ENCODE measurements at regions not wholly inside any gene's neighbourhood (a gene's known extent, or its start where the extent isn't known, plus 50 kb on each side); places are given as distances from the start of the nearest gene placed in this dataset.
A peak's percentile ranks its signal among the peaks of the same experiment; 100 is the strongest.

DNA sequence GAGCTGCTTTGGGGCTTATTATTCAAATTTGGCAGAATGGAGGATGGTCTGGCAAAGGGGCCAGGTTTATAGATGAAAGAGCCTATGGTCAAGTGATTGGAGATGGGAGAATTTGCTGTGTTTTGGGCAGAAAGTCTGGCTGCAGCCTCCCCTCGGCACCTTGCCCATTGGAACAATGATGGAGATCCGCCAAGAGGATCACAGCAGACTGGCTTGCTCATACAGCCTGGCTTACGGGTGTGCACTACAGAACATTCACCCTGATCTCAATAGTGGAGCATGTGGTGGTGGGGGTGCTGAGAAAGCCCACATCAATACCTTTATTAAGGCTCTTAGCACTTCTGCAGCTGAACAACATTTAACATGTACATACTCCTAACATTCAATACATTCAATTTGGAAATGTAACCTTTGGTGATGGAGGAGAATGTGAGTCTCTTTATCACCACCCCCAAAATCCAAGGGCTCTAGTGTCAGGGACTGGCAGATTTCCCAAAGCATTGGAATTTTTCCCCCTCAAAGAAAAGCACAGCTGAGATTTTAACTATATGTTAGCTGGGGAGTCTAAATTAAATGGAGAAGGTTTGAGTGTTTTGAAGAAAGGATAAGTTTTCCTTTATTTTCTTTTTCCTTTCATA lies 118.4 kb upstream of the TMC3 start:
- peak; percentile 57 for DNase-seq (ENCODE audit: low spot score)
- FAIRE-seq: peak; percentile 82

DNA sequence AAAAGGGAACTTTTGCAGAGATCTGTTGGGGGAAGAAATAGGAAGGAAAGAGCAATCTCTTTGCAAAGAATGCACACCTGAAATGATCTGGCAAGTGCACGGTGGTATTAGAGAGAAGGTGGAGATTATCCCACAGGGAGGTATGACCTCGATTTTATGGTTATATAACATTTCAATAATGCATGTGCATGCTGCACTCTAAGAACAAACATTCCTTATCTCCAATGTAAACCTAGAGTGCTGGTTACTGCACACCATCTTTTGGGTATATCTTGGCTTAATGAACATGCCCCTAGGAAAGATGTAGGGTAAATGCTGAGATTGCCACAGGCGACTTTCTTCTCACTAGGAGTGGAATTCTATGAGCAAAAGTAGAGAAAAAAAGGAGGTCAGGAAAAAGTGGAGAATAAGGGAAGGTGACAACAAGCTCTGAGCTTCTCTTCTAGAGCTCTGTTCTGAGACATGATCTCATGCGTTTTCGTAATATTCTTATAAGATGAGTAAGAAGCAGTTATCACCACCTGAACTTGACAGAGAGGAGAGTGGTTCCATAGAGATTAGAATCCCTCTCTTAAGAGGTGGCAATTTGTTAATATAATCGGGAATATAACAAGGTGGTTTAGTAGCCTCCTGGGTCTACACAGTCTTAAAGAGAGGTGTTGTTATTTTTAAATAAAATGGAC lies 117.5 kb upstream of the TMC3 start:
- FAIRE-seq (no peak), DNase-seq (ENCODE audit: low spot score) (no peak)

DNA sequence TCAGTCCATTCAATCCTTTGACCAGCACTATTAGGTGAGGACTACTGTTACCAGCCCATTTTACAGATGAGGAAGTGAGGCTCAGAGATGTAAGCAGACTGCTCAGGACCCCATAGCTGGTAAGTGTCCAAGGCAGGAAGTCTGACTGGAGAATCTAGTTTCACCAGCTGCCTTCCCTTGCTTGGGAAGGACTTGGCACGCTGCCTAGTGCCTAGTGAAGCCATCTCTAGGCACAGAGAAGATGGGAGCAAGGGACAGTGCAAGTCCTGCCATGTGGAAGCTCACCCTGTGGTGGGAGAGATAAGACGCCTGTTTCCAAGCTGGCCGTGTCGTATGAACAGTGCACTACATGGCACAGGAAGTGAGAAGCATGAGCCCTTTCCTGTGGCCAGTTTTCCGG lies 111.8 kb upstream of the TMC3 start:
- DNase-seq (ENCODE audit: low spot score): no peak
- no peak for FAIRE-seq

DNA sequence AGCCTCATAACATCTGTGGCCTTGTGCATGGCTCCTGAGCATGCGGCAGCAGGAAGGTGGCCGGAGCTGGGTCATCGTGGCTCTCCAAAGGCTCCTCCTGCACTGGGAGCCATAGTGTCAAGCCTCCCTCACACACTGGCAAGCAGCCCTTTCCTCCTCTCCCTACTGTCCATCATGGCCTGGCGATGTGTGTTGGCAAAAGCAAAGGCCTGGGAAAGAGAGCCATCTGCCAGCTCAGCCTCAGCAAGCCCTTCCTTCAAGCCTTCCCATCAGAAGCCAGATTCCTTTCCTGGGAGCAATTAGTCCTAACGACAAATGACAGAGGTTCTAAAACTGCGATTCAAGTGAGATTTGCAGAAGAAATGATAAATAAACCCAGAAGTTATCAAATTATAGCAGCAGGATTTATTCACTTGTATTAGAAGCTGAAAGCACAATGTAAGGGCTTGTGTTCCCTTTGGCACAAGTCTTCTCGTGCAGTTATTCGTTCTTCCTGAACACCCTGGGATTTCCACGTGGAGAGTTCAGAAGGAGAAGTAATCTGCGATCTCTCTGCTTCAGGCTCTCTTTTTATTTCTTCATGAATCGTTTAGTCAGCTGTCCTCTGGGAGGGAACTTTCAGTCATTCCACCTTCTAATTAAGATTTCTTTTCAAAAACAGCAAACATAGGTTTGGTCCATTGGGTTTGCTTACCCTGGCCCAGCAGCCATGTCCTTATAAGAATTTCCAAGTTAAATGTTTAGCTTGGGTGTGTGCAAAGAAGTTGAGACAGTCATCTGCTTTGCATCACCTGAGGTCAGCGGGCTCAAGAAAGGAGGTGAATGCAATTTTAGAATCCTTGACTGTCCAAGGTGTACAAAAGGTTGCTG lies 110.3 kb upstream of the TMC3 start:
- FAIRE-seq (no peak), DNase-seq (ENCODE audit: low spot score) (no peak)

DNA sequence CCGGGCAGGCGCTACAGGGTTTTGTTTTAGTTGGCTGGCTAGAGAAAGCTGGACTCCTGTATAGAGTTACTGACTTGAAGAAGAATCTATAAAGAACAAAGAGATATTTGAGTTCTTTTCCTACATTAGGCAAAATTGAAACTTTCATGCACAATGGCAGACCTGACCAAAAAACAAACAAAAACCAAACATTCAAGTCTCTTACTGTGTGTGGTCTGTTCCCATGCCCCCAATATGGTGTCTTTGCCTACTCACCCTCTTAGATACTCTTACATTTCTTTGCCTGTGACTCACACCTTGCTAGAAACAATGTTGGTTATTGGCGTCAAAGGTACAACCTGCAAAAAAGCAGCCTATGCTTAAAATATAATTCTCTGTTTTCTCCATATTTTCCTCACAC lies 109.5 kb upstream of the TMC3 start:
- FAIRE-seq: no peak

DNA sequence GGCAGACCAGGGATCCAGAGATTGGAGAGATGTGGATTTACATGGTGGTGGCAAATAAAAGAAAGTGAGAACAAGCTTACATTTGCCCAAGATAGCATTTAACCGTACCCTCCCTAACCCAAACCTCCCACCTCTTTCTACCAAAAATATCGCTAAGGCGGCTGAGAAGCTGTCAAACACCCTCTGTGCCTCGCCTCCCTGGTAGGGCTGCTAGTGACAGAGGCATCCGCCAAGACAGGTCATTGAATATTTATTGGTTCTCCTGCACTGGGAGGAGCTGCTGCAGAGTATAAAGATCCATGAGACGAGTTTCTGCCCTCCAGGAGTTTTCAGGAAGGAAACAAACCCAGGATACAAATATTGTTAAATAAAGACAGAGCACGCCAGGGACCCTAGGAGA lies 107.3 kb upstream of the TMC3 start:
- FAIRE-seq: no peak
- DNase-seq (ENCODE audit: low spot score): no peak

More for the DNA sequence above, 109.5 kb upstream of the TMC3 start:
- no peak for DNase-seq (ENCODE audit: low spot score)

DNA sequence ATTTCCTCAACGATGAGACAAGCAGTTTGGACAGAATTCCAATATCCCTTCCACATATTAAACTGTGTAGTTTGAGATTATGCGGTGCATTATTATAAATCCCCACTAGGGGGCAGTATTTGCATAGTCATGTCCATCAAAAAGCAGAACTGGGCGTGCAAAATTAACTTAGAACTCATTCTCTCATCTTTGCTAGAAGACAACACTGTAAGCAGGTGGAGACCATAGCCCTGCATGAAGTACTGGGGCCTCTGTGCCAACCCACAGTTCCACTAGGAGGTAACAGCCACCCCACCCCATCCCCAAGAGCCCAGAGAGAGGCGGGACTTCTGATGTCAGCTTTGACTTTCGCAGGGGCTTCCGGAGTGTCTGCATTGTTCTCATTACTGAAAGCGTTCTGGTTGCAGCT lies 106.6 kb upstream of the TMC3 start:
- DNase-seq (ENCODE audit: low spot score) (peak; percentile 43), FAIRE-seq (no peak)

DNA sequence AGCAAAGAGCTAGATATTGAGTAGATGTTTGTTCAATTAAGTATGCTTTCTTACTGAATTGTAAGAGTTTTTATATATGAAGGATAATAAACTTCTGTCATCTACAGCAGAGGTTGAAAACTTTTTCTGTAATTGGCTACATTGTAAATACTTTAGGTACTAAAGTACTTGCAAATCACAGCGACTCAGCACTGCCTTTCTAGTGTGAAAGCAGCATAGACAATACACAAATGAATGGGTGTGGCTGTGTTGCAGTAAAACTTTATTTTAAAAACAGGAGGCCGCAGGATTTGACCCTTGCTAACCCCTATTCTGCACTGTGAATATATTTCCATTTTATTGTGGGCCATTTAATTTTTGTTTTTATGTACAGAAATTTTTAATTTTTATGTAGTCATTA lies 104.3 kb upstream of the TMC3 start:
- no peak for FAIRE-seq
- no peak for DNase-seq (ENCODE audit: low spot score)

DNA sequence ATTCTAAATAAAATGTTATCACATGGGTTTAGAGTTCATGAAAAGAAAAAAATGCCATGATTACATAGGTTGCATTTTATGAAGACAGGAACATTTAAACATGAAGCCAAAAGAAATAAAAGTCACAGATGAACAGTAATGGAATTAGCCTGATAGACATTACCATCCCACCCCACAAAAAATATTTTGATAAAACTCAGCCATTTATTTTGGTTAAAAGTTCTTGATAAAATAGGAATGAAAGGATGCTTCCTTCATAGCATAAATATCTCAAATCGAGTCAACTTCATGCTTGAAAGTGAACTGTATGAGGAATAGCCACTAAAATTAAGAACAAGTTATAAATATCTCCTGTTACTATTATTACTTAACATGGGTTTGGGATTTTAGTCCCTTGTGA lies 101.9 kb upstream of the TMC3 start:
- no peak for FAIRE-seq

DNA sequence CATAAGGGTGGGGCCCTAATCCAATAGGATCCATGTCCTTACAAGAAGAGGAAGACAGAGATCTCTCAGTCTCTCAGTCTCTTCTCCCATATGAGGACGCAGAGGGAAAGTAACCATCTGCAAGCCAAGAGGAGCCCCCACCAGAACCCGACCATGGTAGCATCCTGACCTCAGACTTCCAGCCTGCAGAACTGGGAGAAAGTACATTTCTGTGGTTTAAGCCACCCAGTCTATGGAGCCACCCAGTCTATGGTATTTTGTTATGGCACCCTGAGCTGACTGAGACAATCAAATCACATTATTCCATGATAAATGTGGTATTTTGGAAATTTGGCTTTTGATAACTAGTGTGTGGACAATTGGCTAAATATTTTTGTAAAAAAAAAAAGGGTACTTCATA lies 101.5 kb upstream of the TMC3 start:
- FAIRE-seq (no peak), DNase-seq (ENCODE audit: low spot score) (no peak)

More for the DNA sequence above, 101.9 kb upstream of the TMC3 start:
- no peak for DNase-seq (ENCODE audit: low spot score)

DNA sequence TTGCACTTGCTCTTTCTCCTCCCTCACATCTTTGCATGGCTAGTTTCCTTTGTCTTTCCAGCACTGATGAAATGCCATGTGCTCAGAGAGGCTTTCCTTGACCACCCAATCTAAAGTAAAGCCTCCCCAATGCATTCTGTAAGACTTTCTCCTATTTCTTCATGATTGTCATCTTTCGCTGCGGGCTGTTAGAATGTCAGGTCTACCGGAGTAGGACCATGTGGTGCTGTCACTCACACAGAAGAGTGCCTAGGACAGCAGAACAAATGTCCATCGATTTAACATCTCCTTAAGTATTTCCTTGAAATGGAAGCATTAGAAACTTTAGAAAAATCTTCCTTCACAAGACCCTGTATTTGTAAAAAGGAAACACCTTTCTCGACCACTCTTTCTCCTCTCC lies 99.9 kb upstream of the TMC3 start:
- FAIRE-seq: no peak
- DNase-seq (ENCODE audit: low spot score): no peak

DNA sequence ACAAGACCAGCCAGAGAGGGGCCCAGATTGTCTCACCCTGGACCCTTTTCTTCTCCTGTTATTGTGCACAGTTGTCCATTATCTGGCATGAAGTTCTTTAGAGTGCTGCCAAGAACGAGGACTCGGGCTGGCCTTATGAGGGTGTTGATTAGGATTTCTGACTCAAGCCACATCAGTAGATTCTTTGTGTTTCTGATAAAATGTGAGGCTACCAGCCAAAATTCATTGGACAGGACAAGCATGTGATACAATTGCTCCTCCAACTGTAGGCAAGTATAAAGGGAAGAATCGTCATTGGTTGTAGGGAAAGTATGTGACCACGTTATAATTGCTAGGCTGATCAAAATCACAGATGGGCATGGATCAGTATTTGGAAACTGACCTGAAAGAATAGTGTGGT lies 99.2 kb upstream of the TMC3 start:
- FAIRE-seq (no peak), DNase-seq (ENCODE audit: low spot score) (no peak)

DNA sequence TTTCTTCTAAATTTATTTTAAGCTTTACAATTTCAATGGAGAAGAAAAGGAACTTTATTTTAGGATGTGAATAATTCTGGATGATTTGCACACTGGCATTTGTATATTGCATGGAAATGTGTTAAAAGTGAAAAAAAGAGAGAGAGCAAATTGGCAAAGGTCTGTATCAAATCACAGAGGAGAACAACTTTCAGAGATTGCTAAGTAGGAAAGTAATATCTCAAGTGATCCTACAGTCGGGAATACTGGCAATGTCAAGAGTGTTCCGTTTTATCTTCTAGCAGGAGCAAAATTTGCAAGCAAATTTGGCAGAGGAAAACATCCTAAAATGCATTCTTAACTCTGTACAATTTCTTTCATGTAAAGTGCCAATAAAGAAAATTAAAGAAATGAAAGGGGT lies 97.1 kb upstream of the TMC3 start:
- no peak for FAIRE-seq
- DNase-seq (ENCODE audit: low spot score): no peak

DNA sequence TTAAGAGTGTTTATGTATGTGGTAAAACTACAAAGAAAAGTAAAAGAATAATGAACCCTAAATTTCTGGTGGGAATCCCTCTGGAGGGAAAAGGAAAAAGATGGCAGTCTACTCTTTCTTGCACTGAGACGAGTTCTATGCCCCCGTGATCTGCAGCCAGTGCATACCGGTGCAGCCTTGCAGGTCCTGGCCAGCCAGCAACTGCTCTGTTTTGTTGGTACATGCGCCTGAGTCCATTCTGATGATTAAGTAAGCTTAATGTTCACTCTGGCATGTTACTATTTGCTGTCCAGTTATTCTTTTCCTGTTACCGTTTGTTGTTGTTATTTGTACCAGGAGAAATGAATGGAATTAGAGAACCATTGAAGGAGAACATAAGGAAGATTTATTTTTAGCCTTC lies 95.1 kb upstream of the TMC3 start:
- DNase-seq (ENCODE audit: low spot score) (no peak), FAIRE-seq (no peak)

DNA sequence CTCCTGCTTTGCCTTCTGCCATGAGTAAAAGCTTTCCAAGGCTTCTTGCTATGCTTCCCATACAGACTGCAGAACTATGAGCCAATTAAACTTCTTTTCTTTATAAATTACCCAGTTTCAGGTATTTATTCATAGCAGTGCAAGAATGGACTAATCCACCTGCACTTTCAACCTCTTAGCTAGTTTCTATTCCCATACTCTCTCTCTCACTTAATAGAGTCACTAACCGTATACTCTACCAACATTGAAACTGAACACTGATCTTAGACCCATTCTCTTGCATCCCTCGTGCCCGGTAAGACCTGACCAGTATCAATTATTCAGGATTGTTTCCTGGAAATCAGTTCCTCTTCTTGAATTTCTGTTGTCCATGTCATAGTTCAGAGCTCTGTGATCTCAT lies 92.7 kb upstream of the TMC3 start:
- DNase-seq (ENCODE audit: low spot score) (no peak), FAIRE-seq (no peak)

DNA sequence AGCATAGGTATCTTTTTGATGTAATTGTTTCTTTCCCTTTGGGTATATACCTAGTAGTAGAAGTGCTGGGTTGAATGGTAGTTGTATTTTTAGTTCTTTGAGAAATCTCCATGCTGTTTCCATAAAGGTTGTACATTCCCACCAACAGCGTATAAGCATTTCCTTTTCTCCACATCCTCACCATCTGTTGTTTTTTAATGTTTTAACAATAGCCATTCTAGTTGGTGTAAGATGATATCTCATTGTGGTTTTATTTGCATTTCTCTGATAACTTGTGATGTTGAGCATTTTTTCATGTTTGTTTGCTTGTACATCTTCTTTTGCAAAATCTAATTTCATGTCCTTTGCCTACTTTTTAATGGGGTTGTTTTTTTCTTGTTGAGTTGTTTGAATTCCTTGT lies 80.0 kb upstream of the TMC3 start:
- FAIRE-seq: no peak

DNA sequence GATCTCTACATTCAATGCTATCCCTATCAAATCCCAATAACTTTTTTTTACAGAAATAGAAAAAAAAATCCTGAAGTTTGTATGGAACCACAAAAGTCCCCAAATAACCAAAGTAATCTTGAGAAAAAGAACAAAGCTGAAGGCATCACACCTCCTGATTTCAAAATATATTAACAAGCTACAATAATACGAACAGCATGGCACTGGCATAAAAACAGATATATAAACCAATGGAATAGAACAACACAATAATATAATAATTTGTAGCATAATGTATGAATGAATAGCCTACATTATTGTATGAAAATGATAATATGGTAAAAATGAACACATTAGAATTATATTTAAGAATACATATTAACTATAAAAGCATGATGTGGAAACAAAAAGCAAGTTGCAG lies 76.7 kb upstream of the TMC3 start:
- FAIRE-seq (no peak), DNase-seq (ENCODE audit: low spot score) (no peak)

More for the DNA sequence above, 80.0 kb upstream of the TMC3 start:
- no peak for DNase-seq (ENCODE audit: low spot score)

DNA sequence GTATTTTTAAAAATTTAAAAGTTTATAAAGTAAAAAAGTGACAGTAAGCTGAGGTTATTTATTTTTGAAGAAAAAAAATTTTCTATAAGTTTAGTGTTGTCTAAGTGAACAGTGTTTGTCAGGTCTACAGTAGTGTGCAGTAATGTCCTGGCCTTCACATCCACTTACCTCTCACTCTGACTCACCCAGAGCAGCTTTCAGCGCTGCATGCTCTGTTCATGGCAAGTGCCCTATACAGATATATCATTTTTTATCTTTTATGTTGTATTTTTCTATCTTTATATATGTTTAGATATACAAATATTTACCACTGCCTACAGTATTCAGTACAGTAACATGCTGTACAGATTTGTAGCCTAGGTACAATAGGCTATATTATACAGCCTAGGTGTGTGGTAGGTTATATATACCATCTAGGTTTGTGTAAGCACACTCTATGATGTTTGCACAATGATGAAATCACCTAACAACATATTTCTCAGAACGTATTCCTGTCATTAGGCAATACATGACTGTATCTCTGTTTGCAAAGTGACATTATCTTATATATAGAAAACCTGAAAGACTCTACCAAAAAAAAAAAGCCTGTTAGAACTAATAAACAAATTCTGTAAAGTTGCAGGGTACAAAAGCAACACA lies 75.9 kb upstream of the TMC3 start:
- FAIRE-seq: no peak

DNA sequence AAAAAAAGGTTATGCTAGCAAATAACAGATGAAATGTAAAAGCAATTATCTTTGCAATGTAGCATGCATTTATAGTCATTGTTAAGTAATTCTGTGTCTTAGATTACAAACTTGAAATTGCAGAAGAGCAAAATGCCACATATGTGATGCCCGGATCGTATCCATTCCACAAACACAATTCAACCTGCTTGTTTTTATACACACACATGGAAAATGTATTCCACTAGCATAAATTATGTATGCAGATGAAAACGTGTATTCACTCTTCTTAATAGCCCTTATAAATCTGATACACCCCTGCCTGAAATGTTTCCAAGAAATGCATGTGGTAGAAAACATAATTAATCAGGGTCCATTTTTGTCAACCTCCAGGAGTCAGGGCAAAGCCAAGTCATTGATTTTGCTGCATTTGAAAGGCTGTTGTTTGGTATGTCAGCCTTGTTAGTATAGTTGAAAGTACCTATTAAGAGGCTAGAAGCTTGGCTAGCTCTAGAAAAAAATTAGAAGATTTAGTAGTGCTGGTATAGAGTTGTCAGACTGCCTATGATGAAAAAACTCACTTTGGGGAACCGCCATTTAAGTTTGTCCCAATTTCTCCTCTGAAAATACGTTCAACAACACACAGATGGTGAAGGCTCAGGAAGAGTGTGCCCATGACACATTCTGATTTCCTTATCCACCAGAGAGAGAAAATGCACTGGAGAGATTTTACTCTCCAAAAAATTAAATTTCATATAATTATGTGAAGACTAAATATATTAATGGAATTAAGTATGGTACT lies 69.2 kb upstream of the TMC3 start:
- DNase-seq (ENCODE audit: low spot score): no peak
- FAIRE-seq: no peak

More for the DNA sequence above, 75.9 kb upstream of the TMC3 start:
- DNase-seq (ENCODE audit: low spot score): no peak

DNA sequence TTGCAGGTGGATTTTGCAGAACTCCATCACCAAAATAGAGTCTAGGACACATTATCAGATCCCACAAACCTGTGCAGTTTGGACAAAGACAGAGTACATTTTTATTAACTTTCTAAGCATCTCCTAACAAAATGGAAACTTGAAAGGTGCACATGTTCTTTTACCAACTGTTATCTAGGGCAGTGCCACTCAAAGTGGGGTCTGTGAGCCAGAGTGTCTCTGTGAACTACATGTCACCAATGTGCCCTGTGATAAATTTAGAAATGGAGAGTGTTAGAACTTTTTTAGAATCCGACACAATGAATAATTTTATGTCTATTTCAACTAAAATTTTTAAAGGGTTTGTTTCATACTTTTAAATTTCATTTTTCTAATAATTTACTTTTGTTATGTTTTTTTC lies 68.4 kb upstream of the TMC3 start:
- DNase-seq (ENCODE audit: low spot score) (no peak), FAIRE-seq (no peak)

DNA sequence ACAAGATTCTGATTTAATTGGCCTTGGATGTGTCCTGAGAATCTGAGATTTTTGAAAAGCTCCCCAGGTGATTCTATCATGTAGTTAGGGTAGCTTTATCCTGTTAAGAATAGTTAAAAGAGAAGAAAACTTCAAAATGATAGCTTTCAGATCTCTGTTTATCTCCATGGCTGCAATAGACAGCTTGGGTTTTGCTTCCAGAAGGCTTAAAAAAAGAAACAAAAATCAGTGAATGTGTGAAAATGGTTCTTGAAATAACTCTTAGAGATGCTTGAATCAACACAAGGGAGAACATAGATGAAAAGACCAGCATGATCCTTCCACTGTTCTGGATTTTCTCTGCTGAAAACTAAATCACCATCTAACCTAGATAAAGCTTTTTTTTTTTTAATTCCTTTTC lies 60.8 kb upstream of the TMC3 start:
- DNase-seq (ENCODE audit: low spot score) (no peak), FAIRE-seq (no peak)

Data from urothelium cell line (cell line).